SW 1271 (cell line): ENCODE measurements at regions not wholly inside any gene's neighbourhood (a gene's known extent, or its start where the extent isn't known, plus 50 kb on each side); places are given as distances from the start of the nearest gene placed in this dataset.

Experiments
- DNase-seq, 2 experiments: peaks; one replicate each; lab custom pipeline; 2025; lab: John Stamatoyannopoulos, UW

- DNase-seq = no peak
Measured at GRCh38 chr5:133738271-133738670, 125.9 kb upstream of the FSTL4 start.

DNA sequence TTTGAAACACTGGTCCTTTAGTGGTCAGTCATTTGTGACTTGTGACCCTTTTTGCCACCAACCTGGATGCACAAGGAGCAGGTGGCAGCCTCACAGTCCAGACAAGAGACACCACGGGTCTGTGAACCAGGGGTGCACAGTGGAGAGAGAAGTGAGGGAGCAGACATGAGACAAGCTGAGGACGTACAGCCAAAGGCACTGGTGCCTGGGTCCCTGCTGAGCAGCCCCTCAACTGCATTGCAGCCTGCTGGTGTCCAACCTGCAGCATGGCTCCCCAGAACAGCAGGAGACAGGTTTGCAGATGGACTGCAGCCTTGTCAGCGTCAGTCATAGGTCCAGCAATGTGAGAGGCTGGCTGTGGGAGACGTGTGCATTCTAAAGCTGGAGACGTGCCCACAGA, 124.2 kb upstream of the FSTL4 start:
- no peak for DNase-seq

- DNase-seq = no peak
Measured at GRCh38 chr5:133735346-133735745, 123.0 kb upstream of the FSTL4 start.

DNA sequence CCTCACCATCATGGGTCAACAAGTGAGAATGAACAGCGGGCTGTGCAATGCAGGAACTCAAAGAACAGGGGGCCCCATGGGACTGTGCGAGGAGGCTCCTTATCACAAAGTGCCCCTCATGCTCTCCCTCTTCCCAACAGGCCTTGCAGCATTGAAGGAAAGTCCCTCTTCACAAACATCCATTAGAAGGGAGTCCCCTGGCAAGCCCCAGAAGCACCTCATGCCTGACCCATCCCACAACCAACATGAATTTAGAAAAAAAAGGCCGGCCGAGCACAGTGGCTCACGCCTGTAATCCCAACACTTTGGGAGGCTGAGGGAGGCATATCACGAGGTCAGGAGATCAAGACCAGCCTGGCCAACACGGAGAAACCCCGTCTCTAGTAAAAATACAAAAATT, 122.6 kb upstream of the FSTL4 start:
- no peak for DNase-seq

DNA sequence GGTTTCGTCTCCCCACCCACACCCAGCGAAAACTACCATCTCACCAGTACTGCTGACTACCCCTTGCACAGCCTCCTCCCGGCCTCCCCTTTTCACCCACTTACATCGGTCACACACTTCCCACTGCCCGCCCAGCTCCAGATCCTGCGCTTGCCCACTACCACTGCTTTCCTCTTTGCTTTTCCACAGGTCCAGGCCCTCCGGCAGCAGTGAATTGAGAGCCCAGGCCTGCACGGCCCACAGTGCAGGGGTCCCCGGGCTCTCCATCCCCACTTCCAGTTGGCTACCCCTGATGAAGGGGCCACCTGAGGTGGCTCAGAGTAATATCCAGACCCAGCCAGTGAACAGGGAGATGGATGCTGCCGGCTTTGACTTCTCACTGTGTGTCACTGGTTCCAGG, 120.2 kb upstream of the FSTL4 start:
- no peak for DNase-seq

DNA sequence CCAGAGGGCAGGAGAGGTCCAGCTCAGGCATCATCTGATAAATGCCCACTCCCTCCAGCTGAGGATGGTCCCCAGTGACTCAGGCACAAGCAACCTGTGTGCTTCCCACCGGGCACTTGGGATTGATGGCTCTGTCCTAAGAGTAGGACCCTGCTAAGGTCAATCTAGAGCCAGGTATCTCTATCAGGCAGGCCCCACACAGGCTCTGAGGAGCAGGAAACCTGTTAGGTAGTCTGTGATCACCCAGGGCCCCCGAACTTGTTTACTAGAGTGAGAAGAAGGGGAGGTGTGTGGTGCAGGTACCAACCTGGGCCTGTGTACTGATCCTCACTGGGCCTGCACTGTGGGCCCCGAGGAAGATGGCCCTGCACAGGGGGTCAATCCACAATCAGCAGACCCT, 119.6 kb upstream of the FSTL4 start:
- no peak for DNase-seq

DNA sequence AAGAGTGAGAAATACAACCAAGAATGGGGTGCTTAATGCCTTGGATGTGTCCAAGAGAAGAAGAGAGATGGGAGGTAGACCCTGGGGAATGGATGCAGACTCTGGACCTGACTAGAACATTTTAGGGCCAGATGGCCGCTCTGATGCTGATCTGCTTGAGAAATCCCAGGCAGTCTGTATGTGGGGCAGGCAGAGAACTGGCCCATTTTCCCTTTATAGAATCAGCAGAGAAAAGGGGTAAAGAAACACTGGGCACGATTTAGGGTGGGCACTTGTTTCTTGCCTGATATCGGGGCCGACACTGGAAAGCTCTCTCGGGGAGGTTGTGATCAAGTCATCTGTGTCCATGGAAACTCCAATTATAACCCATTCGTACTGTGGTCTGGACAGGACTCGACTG, 118.5 kb upstream of the FSTL4 start:
- DNase-seq = no peak

GRCh38 chr5:133730346-133730745, 118.0 kb upstream of the FSTL4 start:
- no peak for DNase-seq

- DNase-seq = no peak
Measured at GRCh38 chr5:133729800-133730199, 117.5 kb upstream of the FSTL4 start.

DNA sequence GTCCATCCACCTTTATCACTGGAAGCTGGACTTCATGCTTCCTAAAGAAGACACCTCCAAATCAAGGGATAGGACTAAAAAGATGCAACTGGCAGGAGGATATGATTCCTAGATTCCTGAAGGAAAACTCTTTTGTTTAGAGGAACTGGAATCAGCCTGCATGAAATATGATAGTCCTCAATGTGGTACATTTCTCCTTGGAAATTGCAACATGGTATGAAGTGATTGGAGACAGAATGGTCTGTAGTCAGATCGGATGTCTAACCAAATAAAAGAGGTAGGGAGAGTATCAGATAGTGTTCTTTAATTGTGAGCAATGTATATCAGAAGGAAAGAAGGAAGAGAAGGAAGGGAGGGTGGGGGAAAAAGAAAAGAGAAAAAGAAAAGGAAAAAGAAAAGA, 116.1 kb upstream of the FSTL4 start:
- no peak for DNase-seq

GRCh38 chr5:133727636-133728035, 115.3 kb upstream of the FSTL4 start:
- DNase-seq = no peak

- DNase-seq = no peak
Measured at GRCh38 chr5:133723651-133724366, 111.5 kb upstream of the FSTL4 start.

- no peak for DNase-seq
Measured at GRCh38 chr5:133723126-133723525, 110.8 kb upstream of the FSTL4 start.

- DNase-seq = no peak
Measured at GRCh38 chr5:133721365-133721764, 109.0 kb upstream of the FSTL4 start.

GRCh38 chr5:133718457-133718856, 106.1 kb upstream of the FSTL4 start:
- no peak for DNase-seq

- no peak for DNase-seq
Measured at GRCh38 chr5:133716532-133717183, 104.3 kb upstream of the FSTL4 start.

DNA sequence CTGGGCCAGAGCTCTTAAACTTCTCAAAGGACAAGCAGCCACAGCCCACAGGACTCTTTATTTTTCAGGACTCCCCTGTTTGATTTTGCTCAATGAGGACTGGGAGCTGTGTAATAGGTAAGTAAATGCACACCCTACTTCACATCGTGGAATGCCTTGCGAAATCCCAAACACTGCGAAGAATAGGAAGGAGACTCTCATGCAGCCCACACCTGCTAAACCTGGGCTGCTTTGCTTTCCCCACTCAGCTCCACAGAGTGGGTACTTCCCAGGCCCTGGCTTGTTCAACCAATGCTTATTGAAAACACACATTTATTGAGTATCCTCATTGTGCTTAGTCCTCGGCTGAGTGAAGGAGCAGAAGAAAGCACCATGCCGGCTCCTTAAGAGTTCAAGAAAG, 103.3 kb upstream of the FSTL4 start:
- DNase-seq = no peak

DNA sequence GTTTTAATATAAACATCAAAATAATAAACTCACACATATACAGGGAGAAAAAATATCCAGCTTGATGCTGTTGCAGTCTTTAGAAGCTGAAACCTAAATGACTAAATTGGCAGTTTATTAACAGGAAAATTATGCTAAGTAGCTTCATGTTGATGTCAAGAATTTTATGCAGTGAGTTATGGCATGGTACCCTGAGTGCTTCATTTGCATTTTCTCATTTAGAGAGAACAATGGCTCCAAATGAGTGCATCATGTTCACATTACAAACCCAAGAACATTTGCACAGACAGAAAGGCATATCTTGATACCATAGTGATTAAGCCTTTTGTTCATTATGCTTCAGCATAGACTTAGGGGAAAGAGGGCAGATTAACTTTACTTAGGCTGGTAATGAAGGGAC, 102.9 kb upstream of the FSTL4 start:
- no peak for DNase-seq

DNA sequence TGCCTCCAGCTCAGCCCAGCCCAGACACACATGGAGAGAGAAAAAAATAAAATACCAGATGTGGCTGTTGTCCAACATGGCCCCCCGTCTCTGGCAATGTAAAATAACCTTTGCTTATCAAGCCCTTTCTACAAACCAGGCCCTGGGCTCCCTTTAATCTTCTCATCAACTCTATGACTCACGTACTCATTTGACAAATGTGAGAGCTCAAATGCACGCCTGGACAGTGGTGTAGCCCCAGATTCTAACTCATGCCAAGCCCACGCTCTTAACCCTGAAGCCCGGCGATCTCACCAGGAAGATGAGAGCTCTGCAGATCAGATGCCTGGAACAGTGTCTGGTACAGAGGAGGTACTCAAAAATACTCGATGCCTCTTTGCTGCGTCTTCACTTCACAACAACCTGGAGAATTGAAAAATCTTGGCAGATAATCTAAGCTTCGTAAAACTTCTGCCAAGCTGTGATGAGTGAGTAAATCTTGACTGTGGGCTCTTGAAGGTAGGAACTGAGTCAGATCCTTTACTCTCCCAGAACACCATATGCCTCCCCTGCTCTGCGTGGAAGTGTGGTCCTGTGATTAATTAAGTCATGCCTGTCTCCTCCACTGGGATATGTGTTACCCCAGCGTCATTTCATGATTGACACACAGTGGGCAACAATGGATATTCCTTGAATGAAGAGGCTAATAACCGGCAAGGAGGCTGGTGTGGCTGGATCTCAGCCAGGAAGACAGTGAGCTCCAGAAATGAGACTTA, 102.0 kb upstream of the FSTL4 start:
- DNase-seq = no peak

DNA sequence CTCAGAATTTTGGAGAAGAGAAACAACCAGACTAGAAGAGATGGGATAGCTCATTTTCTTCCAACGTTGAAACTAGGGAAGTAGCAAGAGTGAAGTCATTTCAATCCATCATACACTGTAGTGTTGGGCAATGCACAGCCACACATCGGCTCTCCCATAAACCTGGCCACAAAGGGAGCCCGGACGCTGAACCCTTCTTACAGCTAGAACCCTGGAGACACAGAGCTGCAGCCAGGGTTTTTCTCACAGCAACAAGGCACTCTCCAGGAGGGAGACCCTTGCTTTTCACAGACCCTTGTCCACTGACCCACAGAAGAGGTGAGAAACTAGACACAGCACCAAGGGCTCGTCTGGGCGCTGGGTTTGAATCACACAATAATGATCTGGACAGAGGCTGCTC, 101.4 kb upstream of the FSTL4 start:
- DNase-seq = no peak

DNA sequence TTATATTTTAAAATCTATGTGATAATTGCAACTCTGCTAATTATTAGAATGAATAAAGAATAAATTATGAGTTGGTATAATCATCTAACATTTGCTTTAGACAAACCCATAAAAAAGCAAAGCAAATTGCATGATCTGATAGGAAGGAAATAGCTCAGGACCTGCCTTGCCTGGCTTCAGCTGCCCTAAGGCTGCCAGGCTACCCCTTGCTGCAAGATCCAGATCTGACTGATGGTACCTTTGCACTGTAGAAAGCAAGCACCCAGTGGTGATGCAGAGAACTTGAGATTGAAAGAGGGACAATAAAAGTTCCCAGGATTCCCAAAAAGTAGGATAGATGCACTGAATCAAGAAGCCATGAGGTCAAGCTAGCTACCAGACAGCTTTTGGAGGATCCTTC, 100.9 kb upstream of the FSTL4 start:
- DNase-seq = no peak

- DNase-seq = no peak
Measured at GRCh38 chr5:133712562-133712961, 100.2 kb upstream of the FSTL4 start.

DNA sequence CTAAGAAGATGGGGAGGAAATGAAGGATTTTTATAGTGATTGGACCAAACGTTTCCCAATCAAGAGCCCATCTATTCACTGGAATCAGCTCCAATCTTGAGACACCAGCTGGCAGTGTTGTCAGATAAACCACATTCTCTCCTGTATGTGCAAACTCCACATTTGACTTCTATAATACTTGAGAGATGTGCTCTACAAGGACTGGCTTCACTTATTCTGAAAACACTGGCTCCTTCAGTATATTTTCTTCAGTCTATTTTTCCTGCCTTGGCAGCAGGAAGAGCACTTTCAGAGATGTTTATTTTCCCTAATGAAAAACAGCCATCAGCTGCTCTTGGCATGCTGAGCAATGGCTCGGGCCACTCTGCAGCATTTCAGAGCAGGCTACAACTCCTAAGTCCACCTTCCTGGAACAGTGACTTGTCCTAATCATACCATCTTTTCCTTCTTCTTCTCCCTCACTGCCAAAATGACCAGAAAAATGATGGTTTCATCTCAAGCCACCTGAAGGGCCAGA, 96.9 kb upstream of the FSTL4 start:
- no peak for DNase-seq
